ENCODE measurements at regions not wholly inside any gene's neighbourhood (a gene's known extent, or its start where the extent isn't known, plus 50 kb on each side); places are given as distances from the start of the nearest gene placed in this dataset.

DNA sequence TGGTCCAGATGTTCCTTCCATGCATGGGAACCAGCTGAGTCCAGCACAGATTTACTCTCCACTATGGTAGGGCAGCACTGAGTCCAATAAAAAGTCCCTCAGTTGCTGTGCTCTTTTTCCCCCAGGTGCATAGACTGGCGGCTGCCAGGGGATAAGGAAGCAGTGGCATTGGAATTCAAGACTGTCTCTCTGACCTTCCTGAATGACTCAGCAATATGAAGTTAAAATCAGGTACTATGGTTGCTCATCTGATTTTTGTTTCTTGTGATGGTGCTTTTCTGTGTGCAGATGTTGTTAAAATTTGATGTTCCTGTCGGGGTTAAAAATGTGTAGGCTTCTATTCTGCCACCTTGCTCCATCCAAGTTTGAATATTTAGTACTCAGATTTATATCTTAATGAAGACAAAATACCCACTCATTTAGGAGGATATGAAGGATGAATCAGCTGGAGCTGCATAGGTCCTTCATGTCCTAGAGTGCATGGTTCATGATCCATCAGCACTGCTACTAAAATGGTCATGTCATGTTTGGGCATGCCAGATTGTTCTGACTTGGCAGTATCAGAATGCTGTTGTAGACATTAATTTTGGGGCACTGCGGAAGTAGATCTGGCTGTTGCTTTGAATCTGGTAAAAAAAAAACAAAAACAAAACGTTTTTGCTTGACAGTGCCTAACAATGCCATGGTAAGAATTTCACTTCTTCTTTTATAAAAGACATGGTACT, 321.2 kb upstream of the MAP3K7 start:
- FAIRE-seq, result no peak
- no peaks in the 10 kb centered on the region for H3K36me3 ChIP-seq
- intact Hi-C loops (cut with DNase I), result no loop called here
- H3K9me3 ChIP-seq, result no peaks in the 10 kb centered on the region
- WGBS, 2 donors, result 66 to 74% methylated on average over 4 of the region's 4 CpGs
- DNase-seq, result no peak
- H3K27me3 ChIP-seq, result no peaks in the 10 kb centered on the region
- H3K4me3 ChIP-seq, result no peak overlapping the region
- H3K27ac ChIP-seq, result no peak overlapping the region
- no peak for ATAC-seq
- no peaks in the 10 kb centered on the region for H3K4me1 ChIP-seq
- TF ChIP-seq, protein P1, sequence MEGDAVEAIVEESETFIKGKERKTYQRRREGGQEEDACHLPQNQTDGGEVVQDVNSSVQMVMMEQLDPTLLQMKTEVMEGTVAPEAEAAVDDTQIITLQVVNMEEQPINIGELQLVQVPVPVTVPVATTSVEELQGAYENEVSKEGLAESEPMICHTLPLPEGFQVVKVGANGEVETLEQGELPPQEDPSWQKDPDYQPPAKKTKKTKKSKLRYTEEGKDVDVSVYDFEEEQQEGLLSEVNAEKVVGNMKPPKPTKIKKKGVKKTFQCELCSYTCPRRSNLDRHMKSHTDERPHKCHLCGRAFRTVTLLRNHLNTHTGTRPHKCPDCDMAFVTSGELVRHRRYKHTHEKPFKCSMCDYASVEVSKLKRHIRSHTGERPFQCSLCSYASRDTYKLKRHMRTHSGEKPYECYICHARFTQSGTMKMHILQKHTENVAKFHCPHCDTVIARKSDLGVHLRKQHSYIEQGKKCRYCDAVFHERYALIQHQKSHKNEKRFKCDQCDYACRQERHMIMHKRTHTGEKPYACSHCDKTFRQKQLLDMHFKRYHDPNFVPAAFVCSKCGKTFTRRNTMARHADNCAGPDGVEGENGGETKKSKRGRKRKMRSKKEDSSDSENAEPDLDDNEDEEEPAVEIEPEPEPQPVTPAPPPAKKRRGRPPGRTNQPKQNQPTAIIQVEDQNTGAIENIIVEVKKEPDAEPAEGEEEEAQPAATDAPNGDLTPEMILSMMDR (IDR thresholded peaks at IDR 0.05), result no peak

DNA sequence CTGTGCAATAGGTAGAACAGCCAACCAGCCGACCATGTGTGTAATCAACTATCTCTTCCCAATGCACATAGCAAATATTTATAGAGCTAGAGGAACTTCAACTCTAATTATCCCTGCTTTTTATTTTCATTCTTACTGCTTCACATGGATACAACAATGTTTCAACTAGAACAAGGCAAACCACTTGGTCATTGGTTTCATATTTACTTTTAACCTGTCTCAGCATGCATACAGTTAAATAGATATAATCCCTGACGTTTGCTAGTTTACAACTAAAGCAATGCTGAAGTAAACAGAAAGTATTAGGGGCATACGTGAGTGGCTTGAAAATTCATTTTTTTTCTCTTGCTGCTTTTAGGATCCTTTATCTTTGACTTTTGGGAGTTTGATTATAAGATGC, 318.5 kb upstream of the MAP3K7 start:
- WGBS, 2 donors, result 38 to 42% methylated on average over 3 of the region's 3 CpGs
- Histone ChIP-seq H3K36me3 (no peaks in the 10 kb centered on the region), H3K4me1 (no peaks in the 10 kb centered on the region), H3K27ac (no peak overlapping the region), H3K4me3 (no peak overlapping the region), H3K9me3 (no peaks in the 10 kb centered on the region), H3K27me3 (no peaks in the 10 kb centered on the region)
- TF ChIP-seq, protein P1 (IDR thresholded peaks at IDR 0.05), result no peak
- intact Hi-C loops (cut with DNase I), result no loop called here
- ATAC-seq, result no peak
- no peak for DNase-seq
- no peak for FAIRE-seq

DNA sequence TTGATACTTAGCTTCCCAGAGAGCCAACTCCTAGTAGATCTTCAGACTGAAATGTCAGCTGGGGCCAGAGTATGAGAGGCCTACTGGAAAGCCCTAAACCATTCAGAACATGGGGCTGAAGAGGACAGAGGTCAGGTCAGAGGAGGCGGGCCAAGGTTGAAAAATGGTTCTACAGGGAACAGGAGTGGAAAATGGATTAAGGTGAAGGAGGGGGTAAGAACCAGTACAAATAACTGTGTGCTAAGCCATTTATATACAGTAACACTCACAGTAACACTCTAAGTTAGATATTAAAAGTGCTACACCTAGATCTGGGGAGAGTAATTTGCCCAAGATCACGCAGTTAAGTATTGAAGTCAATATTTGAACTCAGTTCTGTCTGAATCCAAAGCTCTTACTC, 313.2 kb upstream of the MAP3K7 start:
- H3K27me3 ChIP-seq, result no peaks in the 10 kb centered on the region
- H3K4me1 ChIP-seq, result no peaks in the 10 kb centered on the region
- TF ChIP-seq, protein P1 (IDR thresholded peaks at IDR 0.05), result no peak
- no peak for ATAC-seq
- DNase-seq, result no peak
- no peaks in the 10 kb centered on the region for H3K36me3 ChIP-seq
- intact Hi-C loops (cut with DNase I), result no loop called here
- H3K9me3 ChIP-seq, result no peaks in the 10 kb centered on the region
- no peak overlapping the region for H3K4me3 ChIP-seq
- H3K27ac ChIP-seq, result no peak overlapping the region
- 63 to 70% methylated on average over 2 of the region's 2 CpGs for WGBS, 2 donors
- FAIRE-seq, result no peak

DNA sequence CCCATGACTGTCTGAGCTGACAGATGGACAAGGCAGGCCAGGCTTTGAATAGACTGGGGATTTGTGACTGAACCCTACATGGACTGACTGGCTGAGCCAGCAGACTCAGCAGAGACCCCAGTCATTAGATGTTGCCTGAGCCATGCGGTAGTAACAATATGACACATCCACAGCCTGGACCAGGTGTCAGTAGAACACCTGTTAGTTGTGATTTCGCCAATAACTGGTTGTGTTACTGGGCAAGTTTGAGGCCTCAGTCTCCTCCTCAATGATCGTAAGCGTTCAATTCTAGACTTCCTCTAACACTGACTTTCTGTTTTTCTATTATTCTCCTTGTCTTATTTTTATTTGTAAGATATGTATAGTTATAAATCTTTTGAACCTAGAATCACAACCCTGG, 311.9 kb upstream of the MAP3K7 start:
- no peak for DNase-seq
- H3K27ac ChIP-seq, result no peak overlapping the region
- TF ChIP-seq, protein P1 (IDR thresholded peaks at IDR 0.05), result no peak
- no peaks in the 10 kb centered on the region for H3K27me3 ChIP-seq
- no peaks in the 10 kb centered on the region for H3K4me1 ChIP-seq
- no peak for FAIRE-seq
- 74% methylated on average over 4 of the region's 4 CpGs for WGBS, 2 donors
- no peaks in the 10 kb centered on the region for H3K36me3 ChIP-seq
- ATAC-seq, result no peak
- intact Hi-C loops (cut with DNase I), result no loop called here
- no peak overlapping the region for H3K4me3 ChIP-seq
- H3K9me3 ChIP-seq, result no peaks in the 10 kb centered on the region

DNA sequence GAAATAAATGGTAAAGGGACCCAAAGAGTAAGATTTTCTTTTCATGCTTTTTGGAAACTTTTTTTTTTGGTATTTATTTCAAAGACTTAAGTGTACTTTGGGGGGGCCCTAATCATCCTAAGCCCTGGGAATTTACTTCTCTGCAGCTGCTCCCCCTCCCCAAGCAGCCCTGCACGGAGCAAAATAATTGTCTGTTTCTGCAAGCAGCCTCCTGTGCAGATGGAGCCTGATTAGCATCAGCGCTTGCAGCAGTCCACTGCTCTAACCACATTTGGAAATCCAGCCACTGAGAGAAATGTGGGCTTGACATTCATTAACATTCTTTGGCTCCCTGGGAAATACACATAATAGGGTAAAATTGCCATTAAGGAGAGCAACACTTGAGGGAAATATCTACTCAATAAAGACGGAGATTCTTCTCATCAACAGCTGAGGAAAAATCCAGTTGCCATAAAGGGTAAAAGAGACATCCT, 309.2 kb upstream of the MAP3K7 start:
- no peak for FAIRE-seq

More for the DNA sequence above, 309.2 kb upstream of the MAP3K7 start:
- WGBS, 2 donors, result 54 to 74% methylated on average over 3 of the region's 3 CpGs
- intact Hi-C loops (cut with DNase I), result no loop called here
- ATAC-seq, result no peak
- DNase-seq, result no peak
- Histone ChIP-seq H3K27me3 (no peaks in the 10 kb centered on the region), H3K27ac (no peak overlapping the region), H3K4me1 (no peaks in the 10 kb centered on the region), H3K4me3 (no peak overlapping the region), H3K36me3 (no peaks in the 10 kb centered on the region), H3K9me3 (no peaks in the 10 kb centered on the region)
- TF ChIP-seq, protein P1 (IDR thresholded peaks at IDR 0.05), result no peak
